ENCODE measurements at regions not wholly inside any gene's neighbourhood (a gene's known extent, or its start where the extent isn't known, plus 50 kb on each side); places are given as distances from the start of the nearest gene placed in this dataset.
A peak's percentile ranks its signal among the peaks of the same experiment; 100 is the strongest.
"Not testable (repeated sequence)": the region's sequence is repeated elsewhere in the genome, so short reads cannot be mapped to it uniquely, and the experiment has no call there.

DNA sequence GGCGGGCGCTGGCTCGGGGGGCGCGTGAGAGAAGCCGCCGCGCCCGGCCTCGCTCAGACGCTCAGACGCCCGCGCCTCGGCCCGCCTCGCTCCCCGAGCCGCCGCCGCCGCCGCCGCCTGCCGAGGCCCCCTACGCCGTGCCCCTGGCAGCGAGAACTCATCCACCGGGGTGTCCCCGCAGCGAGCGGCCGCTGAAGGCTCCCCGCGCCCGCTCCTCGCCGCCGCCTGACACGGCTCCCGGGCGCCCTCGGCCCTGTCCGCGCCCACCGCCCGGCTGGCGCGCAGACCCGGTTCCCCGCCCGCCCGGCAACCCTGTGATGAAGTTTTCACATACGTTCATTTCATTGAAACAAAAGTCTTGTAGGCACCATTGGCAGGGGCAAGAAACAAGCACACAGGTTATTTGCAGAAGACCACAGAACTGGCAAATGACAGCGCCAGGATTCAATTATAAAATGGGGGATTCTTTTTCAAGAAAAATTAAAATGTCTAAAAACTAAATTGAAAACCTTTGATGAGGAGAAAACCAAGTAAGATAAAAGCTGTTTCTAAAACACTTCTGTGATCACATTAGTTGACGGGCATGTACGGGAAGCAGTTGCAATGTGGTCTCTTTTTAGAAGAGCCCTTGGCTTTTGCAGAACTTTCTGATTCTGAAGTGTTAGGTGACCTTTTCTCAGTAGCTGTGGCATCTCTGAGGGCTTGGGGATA is 50.5 kb upstream of the TUBA3D start:
- DNase-seq: no peak

DNA sequence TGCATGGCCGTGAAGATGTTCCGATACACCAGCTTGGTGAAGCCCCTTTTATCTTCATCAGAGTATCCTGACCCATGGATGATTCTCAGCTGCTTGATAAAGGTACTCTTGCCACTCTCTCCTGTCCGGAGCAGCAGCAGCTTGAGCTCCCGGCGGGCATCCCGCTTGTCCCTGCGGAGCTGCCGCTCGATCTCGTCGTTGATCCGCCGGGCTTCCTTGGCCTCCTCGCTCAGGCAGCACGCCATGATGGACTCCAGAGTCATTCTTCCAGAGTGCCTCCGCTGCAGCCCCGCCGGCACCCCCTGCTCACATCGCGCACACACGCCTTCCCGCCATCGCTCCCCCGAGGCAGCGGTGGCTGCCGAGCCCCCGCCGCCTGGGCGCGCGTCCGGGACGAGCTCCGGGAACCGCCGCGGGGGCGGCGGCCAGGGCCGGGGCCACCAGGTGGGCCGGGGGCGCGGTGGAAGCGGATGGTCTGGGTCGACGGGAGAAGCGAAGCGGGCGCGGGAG is 51.3 kb upstream of the TUBA3D start:
- peak in 1 of 56 donors; percentile 23 for DNase-seq

DNA sequence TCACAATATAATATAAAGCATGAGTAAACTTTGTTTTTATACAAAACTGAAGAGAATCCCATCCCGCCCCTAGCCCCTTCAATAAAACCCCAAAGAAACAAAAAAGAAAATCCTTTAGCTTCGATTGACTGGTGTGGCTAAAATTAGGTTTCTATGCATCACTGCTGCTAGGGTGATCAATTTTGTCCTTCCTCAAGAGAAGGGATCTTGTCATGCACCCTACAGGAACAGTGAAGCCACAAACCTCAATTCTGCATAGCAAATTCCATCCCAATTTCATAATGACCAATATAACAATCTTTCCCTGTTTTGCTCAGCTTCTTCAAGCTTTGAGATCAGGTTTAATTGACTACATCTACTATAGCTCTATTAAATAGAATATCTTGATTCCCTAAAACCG is 55.2 kb upstream of the TUBA3D start:
- DNase-seq: not testable (repeated sequence)

DNA sequence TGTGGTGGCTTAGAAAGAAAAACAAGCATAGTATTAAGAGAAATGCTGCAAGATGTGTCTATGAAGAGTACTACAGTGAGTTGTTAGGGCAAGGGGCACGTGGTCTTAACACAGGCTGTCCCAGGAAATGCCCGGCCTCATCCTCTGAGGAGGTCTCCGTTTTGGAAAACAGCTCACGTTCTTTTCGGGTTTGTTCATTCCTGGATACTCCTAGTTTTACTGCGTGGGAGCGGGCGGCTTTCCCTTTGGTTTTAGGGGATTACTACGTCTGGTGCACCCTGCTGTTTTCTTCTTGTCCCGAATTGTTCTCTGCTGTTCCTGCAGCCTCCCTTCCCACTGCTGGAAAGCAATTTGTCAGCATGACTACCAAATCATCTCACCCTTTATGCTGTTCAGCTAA is 55.5 kb upstream of the RAB6D start:
- peak in 1 of 56 donors; percentile 1 for DNase-seq

DNA sequence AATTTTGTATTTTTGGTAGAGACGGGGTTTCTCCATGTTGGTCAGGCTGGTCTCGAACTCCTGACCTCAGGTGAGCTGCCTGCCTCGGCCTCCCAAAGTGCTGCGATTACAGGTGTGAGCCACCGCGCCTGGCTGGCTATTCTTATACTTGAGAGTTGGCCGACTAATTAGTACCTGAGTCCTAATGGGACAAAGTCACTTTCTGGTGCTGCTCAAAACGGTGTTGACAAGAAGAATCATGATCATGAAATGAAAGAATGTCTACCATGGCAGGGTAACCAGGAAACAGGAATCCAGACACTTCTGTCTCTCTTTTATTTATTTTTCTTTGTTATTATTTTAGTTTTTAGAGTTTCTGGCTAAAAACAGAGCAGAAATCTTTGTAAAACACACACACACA is 54.7 kb upstream of the RAB6D start:
- no peak for DNase-seq

DNA sequence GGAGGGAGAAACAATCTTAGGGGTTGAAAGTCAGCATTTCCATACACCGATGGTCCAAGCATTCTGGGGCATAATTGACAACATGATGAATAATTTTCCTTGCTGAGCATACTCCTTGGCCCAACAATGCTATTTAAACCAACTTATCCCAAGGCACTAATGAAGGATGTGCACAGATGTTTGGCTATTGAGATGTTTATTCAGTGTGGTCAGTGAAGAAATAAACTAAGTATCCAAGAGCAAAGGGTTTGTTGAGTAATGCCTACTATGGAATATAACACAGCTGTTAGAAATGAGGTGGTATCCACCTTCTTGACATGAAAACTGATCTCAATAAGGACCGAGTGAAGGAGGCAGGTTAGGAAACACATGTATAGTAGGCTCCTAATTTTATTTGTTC is 53.9 kb upstream of the RAB6D start:
- no peak for DNase-seq

DNA sequence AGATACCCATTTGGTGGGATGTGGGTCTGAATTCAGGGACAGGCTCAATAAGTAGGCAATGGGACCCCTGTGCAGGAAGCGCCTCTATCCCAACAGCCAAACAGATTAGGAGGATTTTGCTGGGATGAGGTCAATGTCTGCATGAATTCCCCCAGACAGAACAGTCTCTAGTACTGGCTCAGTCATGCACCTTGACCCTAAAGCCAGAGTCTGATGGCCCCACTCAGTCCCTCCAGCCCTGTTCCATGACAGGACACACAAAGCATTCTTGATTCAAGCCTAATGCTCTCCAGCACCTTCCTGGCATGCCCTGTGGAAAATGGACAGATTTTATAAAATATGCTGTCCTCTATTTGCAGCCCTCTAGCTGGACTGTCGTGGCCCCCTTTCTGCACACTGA is 49.8 kb upstream of the RAB6D start:
- DNase-seq: no peak

Measured in nucleus accumbens (tissue), 56 donors.